Endothelial cell of umbilical vein (primary cell): ENCODE measurements at regions not wholly inside any gene's neighbourhood (a gene's known extent, or its start where the extent isn't known, plus 50 kb on each side); places are given as distances from the start of the nearest gene placed in this dataset.

Source experiments
- FOS ChIP-seq: IDR thresholded peaks from 2 replicates; pipeline ENCODE4 v1.6.1; 2011; ENCODE audit warnings: mild to moderate bottlenecking, low read length, moderate library complexity, borderline replicate concordance; ENCODE audit not compliant: insufficient read depth
- POLR2A ChIP-seq: IDR thresholded peaks from 2 replicates; pipeline ENCODE4 v1.6.1; 2012; ENCODE audit warnings: low read depth, mild to moderate bottlenecking, control low read depth, low read length
- TF ChIP-seq, protein P1 (sequence below), 2 donors: IDR thresholded peaks; 1 replicate in 1 of 2; 2 replicates in 1 of 2; pipeline ENCODE4 v1.5.1; 2011; ENCODE audit warnings: low read length in 2 of 2, mild to moderate bottlenecking in 2 of 2, moderate library complexity in 2 of 2, control low read depth in 1 of 2, inconsistent platforms in 1 of 2, low read depth in 1 of 2; ENCODE audit not compliant: insufficient read depth in 1 of 2; ENCODE audit errors: extremely low read depth in 1 of 2

DNA sequence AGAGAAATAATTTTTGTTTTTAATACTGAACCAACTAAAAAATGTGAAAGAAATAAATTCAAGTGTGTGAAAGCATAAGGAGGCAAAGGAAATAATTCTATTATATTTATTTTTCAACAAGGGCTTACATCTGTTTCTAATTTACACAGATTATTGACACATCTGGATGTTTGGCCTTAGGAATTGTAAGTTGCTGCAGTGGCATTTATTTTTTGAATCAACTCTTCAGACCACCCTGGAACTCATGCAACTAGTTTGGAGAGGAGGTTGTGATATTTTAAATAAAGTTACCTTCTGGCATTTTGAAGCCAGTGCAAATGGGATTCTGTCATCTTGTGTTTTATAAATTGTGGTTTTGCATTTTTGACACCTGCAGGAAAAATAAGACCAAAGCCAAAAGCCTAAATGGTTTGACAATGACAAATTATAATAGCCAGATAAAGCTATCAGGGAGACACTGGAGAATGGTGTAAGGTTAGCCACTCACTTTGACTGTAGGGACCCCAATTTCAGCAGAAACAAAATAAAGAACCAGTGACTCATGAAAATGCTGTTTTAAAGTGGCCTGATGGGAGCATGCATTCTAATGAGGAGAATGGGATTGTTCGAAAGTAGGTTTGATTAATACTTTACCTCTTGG lies 192.9 kb downstream of the KLF5 start:
- TF ChIP-seq, protein P1, sequence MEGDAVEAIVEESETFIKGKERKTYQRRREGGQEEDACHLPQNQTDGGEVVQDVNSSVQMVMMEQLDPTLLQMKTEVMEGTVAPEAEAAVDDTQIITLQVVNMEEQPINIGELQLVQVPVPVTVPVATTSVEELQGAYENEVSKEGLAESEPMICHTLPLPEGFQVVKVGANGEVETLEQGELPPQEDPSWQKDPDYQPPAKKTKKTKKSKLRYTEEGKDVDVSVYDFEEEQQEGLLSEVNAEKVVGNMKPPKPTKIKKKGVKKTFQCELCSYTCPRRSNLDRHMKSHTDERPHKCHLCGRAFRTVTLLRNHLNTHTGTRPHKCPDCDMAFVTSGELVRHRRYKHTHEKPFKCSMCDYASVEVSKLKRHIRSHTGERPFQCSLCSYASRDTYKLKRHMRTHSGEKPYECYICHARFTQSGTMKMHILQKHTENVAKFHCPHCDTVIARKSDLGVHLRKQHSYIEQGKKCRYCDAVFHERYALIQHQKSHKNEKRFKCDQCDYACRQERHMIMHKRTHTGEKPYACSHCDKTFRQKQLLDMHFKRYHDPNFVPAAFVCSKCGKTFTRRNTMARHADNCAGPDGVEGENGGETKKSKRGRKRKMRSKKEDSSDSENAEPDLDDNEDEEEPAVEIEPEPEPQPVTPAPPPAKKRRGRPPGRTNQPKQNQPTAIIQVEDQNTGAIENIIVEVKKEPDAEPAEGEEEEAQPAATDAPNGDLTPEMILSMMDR (IDR thresholded peaks at IDR 0.05; ENCODE audit: extremely low read depth in 1 of 2, insufficient read depth in 1 of 2, low read depth in 1 of 2, low read length in 2 of 2) = no peak
- TF ChIP-seq FOS = no peak
- TF ChIP-seq POLR2A = no peak
